Tibial nerve (tissue), 4 donors: ENCODE measurements at regions not wholly inside any gene's neighbourhood (a gene's known extent, or its start where the extent isn't known, plus 50 kb on each side); places are given as distances from the start of the nearest gene placed in this dataset.
"Not testable (repeated sequence)": the region's sequence is repeated elsewhere in the genome, so short reads cannot be mapped to it uniquely, and the experiment has no call there.

Source experiments
- DNase-seq, 2 donors: peaks; one replicate each; pipeline ENCODE4 v3.0.0-alpha.2; 2019; ENCODE audit warnings: low spot score in 2 of 2
- H3K27ac ChIP-seq, 4 donors: fragments of 200-600 bp; sonication (generic) in 3 of 4; one replicate each; pipeline ENCODE4 v1.5.1; 2017 to 2019; ENCODE audit warnings: mild to moderate bottlenecking in 1 of 4
- H3K27me3 ChIP-seq, 2 donors: fragments of 200-600 bp; sonication (generic) in 1 of 2; one replicate each; pipeline versions ENCODE4 v1.5.1 to v1.6.0; 2017 to 2019
- H3K36me3 ChIP-seq, 3 donors: fragments of 200-600 bp; sonication (generic); one replicate each; pipeline ENCODE4 v1.5.1; 2018 to 2019
- H3K4me1 ChIP-seq, 4 donors: fragments of 200-600 bp; sonication (generic) in 3 of 4; one replicate each; pipeline ENCODE4 v1.5.1; 2017 to 2019
- H3K4me3 ChIP-seq, 4 donors: fragments of 200-600 bp; sonication (generic) in 3 of 4; one replicate each; pipeline ENCODE4 v1.5.1; 2017 to 2019; ENCODE audit warnings: mild to moderate bottlenecking in 1 of 4, moderate library complexity in 1 of 4
- H3K9me3 ChIP-seq, 4 donors: fragments of 200-600 bp; sonication (generic) in 3 of 4; one replicate each; pipeline ENCODE4 v1.5.1; 2017 to 2019
- EP300 ChIP-seq, 2 donors: sonication (generic); formaldehyde crosslinking; IDR thresholded peaks; one replicate each; pipeline ENCODE4 v1.6.1; 2017; ENCODE audit warnings: antibody characterized with exemption in 2 of 2, mild to moderate bottlenecking in 1 of 2
- POLR2A ChIP-seq, 2 donors: fragments of 450-650 bp; IDR thresholded peaks; one replicate each; pipeline ENCODE4 v1.6.1; 2017; ENCODE audit warnings: antibody characterized with exemption in 2 of 2, mild to moderate bottlenecking in 2 of 2, moderate library complexity in 2 of 2
- WGBS, 2 donors: methylation state at CpG; one replicate each; pipeline ENCODE4 v1.1.5; 2018; 5-methylcytosine and 5-hydroxymethylcytosine counted together
- TF ChIP-seq, protein P1 (sequence below), 5 experiments: fragments of 200-600 bp in 3 of 5; fragments of 450-650 bp in 2 of 5; sonication (generic) in 3 of 5; IDR thresholded peaks; one replicate each; pipeline ENCODE4 v1.5.1; 2016 to 2019; ENCODE audit warnings: antibody characterized with exemption in 5 of 5, mild to moderate bottlenecking in 3 of 5, moderate library complexity in 2 of 5

DNA sequence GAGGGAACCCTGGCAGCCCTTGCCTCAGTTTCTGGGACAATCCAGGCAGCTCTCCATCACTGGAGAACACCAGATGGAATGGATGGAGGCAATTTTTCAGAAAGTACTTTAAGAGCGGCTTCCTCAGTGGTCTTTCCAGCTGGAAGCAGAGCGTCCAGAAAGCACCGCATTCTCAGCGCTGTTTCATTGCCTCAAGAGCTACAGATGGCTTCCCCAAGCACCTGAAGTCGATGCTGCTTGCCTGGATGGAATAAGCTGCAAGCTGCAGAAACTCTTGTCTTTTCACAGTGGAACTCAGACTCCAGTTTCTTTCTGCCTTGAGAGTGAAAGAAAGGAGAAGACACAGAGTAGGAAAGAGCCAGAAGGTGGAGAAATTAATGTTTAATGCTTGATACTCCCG lies 766.9 kb downstream of the TDRD15 start:
- Histone ChIP-seq H3K4me1 (peaks cover 0 to 8% (median 0%) of the 10 kb centered on the region in 4 donors), H3K27me3 (no peaks in the 10 kb centered on the region), H3K36me3 (no peaks in the 10 kb centered on the region), H3K4me3 (no peak overlapping the region), H3K27ac (no peak overlapping the region), H3K9me3 (no peaks in the 10 kb centered on the region)
- no peak for DNase-seq
- TF ChIP-seq EP300 (IDR thresholded peaks at IDR 0.05) (no peak), POLR2A (IDR thresholded peaks at IDR 0.05) (no peak)
- TF ChIP-seq, protein P1, sequence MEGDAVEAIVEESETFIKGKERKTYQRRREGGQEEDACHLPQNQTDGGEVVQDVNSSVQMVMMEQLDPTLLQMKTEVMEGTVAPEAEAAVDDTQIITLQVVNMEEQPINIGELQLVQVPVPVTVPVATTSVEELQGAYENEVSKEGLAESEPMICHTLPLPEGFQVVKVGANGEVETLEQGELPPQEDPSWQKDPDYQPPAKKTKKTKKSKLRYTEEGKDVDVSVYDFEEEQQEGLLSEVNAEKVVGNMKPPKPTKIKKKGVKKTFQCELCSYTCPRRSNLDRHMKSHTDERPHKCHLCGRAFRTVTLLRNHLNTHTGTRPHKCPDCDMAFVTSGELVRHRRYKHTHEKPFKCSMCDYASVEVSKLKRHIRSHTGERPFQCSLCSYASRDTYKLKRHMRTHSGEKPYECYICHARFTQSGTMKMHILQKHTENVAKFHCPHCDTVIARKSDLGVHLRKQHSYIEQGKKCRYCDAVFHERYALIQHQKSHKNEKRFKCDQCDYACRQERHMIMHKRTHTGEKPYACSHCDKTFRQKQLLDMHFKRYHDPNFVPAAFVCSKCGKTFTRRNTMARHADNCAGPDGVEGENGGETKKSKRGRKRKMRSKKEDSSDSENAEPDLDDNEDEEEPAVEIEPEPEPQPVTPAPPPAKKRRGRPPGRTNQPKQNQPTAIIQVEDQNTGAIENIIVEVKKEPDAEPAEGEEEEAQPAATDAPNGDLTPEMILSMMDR (IDR thresholded peaks at IDR 0.05), result no peak
- WGBS, 2 donors, result 81 to 84% methylated on average over 6 of the region's 6 CpGs

DNA sequence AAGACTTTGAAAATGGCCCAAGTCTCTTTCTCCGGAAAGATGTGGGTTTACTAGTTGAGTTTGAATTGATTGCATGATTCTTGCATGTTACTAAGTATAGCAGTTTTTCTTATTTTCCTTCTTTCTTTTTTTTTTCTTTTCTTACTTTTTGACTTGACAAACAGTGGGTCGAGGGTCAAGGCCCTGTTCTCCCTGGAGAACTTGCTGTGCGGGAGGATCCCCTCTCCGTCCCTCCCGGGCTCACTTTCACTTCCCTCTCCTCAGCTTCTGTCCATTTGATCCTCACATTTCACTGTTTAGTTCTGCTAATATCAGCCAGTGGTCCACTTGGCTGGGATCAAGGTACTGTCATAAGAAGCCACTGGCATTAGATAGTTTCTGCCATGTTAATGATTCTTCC lies 767.4 kb downstream of the TDRD15 start:
- WGBS, 2 donors, result 70 to 73% methylated on average over 5 of the region's 5 CpGs
- no peaks in the 10 kb centered on the region for H3K27me3 ChIP-seq
- H3K4me1 ChIP-seq, result peaks cover 0 to 8% (median 0%) of the 10 kb centered on the region in 4 donors
- no peaks in the 10 kb centered on the region for H3K9me3 ChIP-seq
- no peak for DNase-seq
- no peak for TF ChIP-seq POLR2A (IDR thresholded peaks at IDR 0.05)
- H3K36me3 ChIP-seq, result no peaks in the 10 kb centered on the region
- H3K27ac ChIP-seq, result no peak overlapping the region
- no peak overlapping the region for H3K4me3 ChIP-seq

DNA sequence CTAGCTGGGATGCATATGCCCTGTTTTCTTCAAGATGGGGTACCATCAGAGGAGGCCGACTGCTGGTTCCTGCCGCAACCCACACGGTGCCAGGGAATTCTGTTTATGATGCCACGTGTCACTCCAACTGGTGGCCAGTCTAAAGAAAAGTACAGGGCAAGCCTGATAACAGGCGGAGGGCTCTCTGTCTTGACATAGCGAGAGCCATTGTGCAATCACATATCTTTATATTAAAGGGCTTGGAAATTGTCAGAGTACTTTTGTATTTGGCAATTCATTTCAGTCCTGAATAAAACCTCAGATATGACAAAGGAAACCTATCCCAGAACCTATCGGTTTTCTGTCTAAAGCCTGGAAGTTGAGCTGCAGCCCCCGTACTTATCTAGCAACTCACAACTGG lies 768.4 kb downstream of the TDRD15 start:
- H3K4me3 ChIP-seq, result no peak overlapping the region
- no peak for TF ChIP-seq POLR2A (IDR thresholded peaks at IDR 0.05)
- no peak for TF ChIP-seq EP300 (IDR thresholded peaks at IDR 0.05)
- TF ChIP-seq, protein P1 (IDR thresholded peaks at IDR 0.05), result no peak
- H3K4me1 ChIP-seq, result peaks cover 0 to 8% (median 0%) of the 10 kb centered on the region in 4 donors
- no peaks in the 10 kb centered on the region for H3K27me3 ChIP-seq
- DNase-seq, result no peak
- H3K9me3 ChIP-seq, result no peaks in the 10 kb centered on the region
- WGBS, 2 donors, result 82 to 90% methylated on average over 8 of the region's 8 CpGs
- H3K36me3 ChIP-seq, result no peaks in the 10 kb centered on the region
- H3K27ac ChIP-seq, result no peak overlapping the region

DNA sequence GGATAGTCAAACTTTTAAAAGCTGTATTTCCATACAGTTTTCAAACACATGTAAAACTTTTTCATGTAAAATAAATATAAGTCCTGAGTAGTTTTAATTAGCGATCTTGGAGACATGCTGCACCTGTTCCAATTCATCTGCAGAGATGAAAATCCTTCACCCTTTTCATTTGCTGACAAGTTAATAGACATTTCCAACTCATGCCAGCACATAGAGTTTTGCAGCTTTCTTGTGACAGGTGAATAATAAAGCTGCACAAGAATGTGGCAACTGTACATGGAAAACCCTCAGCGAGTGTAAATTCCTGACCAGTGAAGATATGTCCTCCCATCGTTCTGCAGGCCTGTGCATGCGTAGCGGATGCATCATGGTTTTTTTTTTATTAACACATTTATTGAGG lies 771.4 kb downstream of the TDRD15 start:
- Histone ChIP-seq H3K27ac (no peak overlapping the region), H3K36me3 (no peaks in the 10 kb centered on the region), H3K4me3 (no peak overlapping the region), H3K4me1 (peaks cover 0 to 8% (median 0%) of the 10 kb centered on the region in 4 donors), H3K27me3 (no peaks in the 10 kb centered on the region), H3K9me3 (no peaks in the 10 kb centered on the region)
- 92% methylated on average over 5 of the region's 5 CpGs for WGBS, 2 donors
- TF ChIP-seq POLR2A (IDR thresholded peaks at IDR 0.05), result no peak
- TF ChIP-seq, protein P1 (IDR thresholded peaks at IDR 0.05), result no peak
- no peak for TF ChIP-seq EP300 (IDR thresholded peaks at IDR 0.05)
- no peak for DNase-seq

DNA sequence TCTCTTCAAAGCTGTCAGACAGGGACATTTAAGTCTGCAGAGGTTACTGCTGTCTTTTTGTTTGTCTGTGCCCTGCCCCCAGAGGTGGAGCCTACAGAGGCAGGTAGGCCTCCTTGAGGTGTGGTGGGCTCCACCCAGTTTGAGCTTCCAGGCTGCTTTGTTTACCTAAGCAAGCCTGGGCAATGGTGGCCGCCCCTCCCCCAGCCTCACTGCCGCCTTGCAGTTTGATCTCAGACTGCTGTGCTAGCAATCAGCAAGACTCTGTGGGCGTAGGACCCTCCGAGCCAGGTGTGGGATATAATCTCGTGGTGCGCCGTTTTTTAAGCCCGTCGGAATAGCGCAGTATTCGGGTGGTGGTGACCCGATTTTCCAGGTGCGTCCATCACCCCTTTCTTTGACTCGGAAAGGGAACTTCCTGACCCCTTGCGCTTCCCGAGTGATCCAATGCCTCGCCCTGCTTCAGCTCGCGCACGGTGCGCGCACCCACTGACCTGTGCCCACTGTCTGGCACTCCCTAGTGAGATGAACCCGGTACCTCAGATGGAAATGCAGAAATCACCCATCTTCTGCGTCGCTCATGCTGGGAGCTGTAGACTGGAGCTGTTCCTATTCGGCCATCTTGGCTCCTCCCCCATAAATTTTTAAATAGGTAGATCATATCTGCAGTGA lies 785.1 kb downstream of the TDRD15 start:
- H3K9me3 ChIP-seq, H3K4me1 ChIP-seq, H3K27ac ChIP-seq, H3K36me3 ChIP-seq, DNase-seq, H3K27me3 ChIP-seq, H3K4me3 ChIP-seq: not testable (repeated sequence)
- 91 to 92% methylated on average over 26 of the region's 26 CpGs for WGBS, 2 donors

DNA sequence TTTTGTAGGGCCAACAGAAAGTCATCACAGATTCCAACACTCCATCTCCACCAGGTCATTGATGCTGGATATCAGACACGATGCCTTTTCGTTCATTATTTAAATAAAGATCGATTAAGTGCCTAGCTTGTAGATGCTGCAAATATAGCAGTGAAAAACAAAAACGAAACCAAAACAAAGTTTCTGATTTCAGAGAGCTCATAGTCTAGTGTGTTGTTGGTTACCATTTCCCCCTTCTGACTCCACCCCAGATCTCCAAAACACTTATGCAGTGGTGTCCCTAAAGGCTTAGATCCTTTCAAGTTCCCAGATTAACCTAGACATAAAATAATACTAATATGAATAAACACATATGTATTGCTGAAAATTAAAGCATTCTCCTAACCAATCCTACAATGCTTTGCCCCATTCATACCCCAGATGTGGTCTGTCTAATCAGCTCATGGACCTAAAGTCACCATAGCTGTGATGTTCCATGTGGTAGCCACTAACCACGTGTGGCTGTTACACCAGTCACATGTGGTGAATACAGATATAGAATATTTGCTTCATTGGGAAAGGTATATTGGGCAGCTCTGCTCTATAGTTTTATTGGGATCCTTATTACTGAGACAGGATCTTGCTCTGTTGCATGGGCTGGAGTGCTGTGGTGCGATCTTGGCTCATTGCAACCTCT lies 787.2 kb downstream of the TDRD15 start:
- no peak for DNase-seq
- TF ChIP-seq EP300 (IDR thresholded peaks at IDR 0.05), result no peak
- TF ChIP-seq, protein P1 (IDR thresholded peaks at IDR 0.05), result no peak
- no peak for TF ChIP-seq POLR2A (IDR thresholded peaks at IDR 0.05)
- H3K27ac ChIP-seq, result no peak overlapping the region
- 83 to 86% methylated on average over 6 of the region's 6 CpGs for WGBS, 2 donors
- no peak overlapping the region for H3K4me3 ChIP-seq
- no peaks in the 10 kb centered on the region for H3K4me1 ChIP-seq
- H3K27me3 ChIP-seq, result no peaks in the 10 kb centered on the region
- H3K36me3 ChIP-seq, result no peaks in the 10 kb centered on the region
- no peaks in the 10 kb centered on the region for H3K9me3 ChIP-seq
